Cardiac fibroblast (primary cell): ENCODE measurements at regions not wholly inside any gene's neighbourhood (a gene's known extent, or its start where the extent isn't known, plus 50 kb on each side); places are given as distances from the start of the nearest gene placed in this dataset.

Experiments
- DNase-seq, 2 donors: peaks; one replicate each; pipeline versions ENCODE4 v3.0.0 to v3.0.0-alpha.2; 2010; ENCODE audit warnings: low read depth in 2 of 2
- H3K4me3 ChIP-seq, 2 donors: replicated peaks in 1 of 2; 1 replicate in 1 of 2; 2 replicates in 1 of 2; pipeline ENCODE4 v1.5.1; 2011; ENCODE audit warnings: low read depth in 2 of 2, low read length in 2 of 2, mild to moderate bottlenecking in 2 of 2, moderate library complexity in 1 of 2
- TF ChIP-seq, protein P1 (sequence below): IDR thresholded peaks from one replicate; pipeline ENCODE4 v1.5.1; 2011; ENCODE audit warnings: low read depth, mild to moderate bottlenecking, low read length, inconsistent platforms

- H3K4me3 ChIP-seq = no peak overlapping the region
- TF ChIP-seq, protein P1, sequence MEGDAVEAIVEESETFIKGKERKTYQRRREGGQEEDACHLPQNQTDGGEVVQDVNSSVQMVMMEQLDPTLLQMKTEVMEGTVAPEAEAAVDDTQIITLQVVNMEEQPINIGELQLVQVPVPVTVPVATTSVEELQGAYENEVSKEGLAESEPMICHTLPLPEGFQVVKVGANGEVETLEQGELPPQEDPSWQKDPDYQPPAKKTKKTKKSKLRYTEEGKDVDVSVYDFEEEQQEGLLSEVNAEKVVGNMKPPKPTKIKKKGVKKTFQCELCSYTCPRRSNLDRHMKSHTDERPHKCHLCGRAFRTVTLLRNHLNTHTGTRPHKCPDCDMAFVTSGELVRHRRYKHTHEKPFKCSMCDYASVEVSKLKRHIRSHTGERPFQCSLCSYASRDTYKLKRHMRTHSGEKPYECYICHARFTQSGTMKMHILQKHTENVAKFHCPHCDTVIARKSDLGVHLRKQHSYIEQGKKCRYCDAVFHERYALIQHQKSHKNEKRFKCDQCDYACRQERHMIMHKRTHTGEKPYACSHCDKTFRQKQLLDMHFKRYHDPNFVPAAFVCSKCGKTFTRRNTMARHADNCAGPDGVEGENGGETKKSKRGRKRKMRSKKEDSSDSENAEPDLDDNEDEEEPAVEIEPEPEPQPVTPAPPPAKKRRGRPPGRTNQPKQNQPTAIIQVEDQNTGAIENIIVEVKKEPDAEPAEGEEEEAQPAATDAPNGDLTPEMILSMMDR = no peak
- DNase-seq = no peak
Measured at GRCh38 chr2:203585516-203585915, 50.4 kb upstream of the RAPH1 start.

- no peak for DNase-seq
- H3K4me3 ChIP-seq = no peak overlapping the region
- TF ChIP-seq, protein P1 = no peak
Measured at GRCh38 chr2:203586206-203586605, 51.1 kb upstream of the RAPH1 start.

DNA sequence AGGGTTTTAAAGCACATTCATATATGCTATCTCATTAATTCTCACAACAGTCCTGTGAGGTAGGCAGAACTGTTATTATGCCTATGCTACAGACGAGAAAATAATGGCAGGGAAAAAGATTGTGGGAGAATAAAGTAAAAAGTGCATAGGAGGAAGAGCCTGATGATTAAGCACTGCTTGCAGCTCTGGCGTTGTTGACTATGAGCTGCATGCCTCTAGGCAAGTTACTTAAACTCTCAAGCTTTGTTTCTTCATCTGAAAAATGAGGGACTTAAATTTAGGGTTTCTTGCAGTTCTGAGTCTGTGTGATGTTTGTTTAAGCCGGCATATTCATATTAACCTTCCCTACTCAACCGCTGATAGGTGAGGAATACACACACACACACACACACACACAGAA, 51.6 kb upstream of the RAPH1 start:
- DNase-seq = no peak

DNA sequence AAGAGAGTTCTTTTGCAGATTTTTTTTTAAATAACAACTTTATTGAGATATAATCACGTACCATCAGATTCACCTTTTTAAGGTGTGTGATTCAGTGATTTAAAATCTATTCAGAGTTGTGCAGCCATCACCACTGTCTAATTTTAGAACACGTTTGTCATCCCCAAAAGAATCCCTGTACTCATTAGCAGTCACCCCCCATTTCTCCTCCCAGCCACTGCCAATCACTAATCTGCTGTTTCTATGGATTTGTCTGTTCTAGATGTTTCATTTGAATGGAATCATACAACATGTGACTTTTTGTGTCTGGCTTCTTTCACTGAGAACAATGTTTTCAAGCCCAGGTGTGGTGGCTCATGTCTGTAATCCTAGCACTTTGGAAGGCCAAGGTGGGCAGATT, 55.4 kb upstream of the RAPH1 start:
- no peak for DNase-seq
- TF ChIP-seq, protein P1 = no peak

More for the DNA sequence above, 51.6 kb upstream of the RAPH1 start:
- no peak overlapping the region for H3K4me3 ChIP-seq
- TF ChIP-seq, protein P1 = no peak

GRCh38 chr2:203591642-203592041, 56.5 kb upstream of the RAPH1 start:
- DNase-seq = peak in 1 of 2 donors; percentile 34
- H3K4me3 ChIP-seq = no peak overlapping the region
- TF ChIP-seq, protein P1 = no peak

More for the DNA sequence above, 55.4 kb upstream of the RAPH1 start:
- no peak overlapping the region for H3K4me3 ChIP-seq

- H3K4me3 ChIP-seq = no peak overlapping the region
- TF ChIP-seq, protein P1 = no peak
- no peak for DNase-seq
Measured at GRCh38 chr2:203592470-203592869, 57.4 kb upstream of the RAPH1 start.

DNA sequence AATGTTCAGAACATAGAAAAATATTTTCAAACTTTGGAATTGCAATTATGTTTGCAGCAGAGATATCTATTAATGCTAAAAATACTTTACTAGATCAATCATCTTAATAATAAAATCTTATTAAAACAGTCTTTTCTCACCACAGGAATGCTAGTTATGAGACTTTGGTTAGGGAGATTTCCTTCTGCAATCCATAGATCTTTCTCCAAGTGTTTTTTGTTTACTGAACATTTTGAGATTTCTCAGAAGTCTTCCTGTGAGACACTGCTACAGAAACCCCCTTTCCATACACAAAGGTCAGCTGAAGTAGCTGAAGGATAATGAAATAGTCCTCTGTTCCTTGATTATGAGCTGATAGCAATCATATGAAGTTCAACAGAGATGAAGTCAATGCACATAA, 59.4 kb upstream of the RAPH1 start:
- H3K4me3 ChIP-seq = no peak overlapping the region
- DNase-seq = peak; percentile 42 to 45
- TF ChIP-seq, protein P1 = no peak
